Parathyroid adenoma (tissue), 2 donors: ENCODE measurements at regions not wholly inside any gene's neighbourhood (a gene's known extent, or its start where the extent isn't known, plus 50 kb on each side); places are given as distances from the start of the nearest gene placed in this dataset.
A peak's percentile ranks its signal among the peaks of the same experiment; 100 is the strongest.

Source experiments
- H2AFZ ChIP-seq: fragments of 300-600 bp; sonication (generic); one replicate; pipeline ENCODE4 v1.7.0; 2017; ENCODE audit warnings: antibody characterized with exemption, mild to moderate bottlenecking
- H3K27ac ChIP-seq: fragments of 300-600 bp; sonication (generic); one replicate; pipeline ENCODE4 v1.7.0; 2017
- H3K27me3 ChIP-seq: fragments of 300-600 bp; sonication (generic); one replicate; pipeline ENCODE4 v1.7.0; 2017; ENCODE audit warnings: low read length; ENCODE audit not compliant: control insufficient read depth, insufficient read depth
- H3K36me3 ChIP-seq: fragments of 300-600 bp; sonication (generic); one replicate; pipeline ENCODE4 v1.7.0; 2017; ENCODE audit warnings: low read length; ENCODE audit not compliant: control insufficient read depth, insufficient read depth
- H3K4me1 ChIP-seq: fragments of 300-600 bp; sonication (generic); one replicate; pipeline ENCODE4 v1.7.0; 2017; ENCODE audit warnings: control low read depth
- H3K4me2 ChIP-seq: fragments of 300-600 bp; sonication (generic); one replicate; pipeline ENCODE4 v1.7.0; 2017; ENCODE audit warnings: low read length
- H3K4me3 ChIP-seq: fragments of 300-600 bp; sonication (generic); one replicate; pipeline ENCODE4 v1.7.0; 2017; ENCODE audit warnings: low read depth, low read length
- H3K79me2 ChIP-seq: fragments of 300-600 bp; sonication (generic); one replicate; pipeline ENCODE4 v1.7.0; 2017; ENCODE audit warnings: control low read depth
- H3K9ac ChIP-seq: fragments of 300-600 bp; sonication (generic); one replicate; pipeline ENCODE4 v1.7.0; 2017; ENCODE audit warnings: mild to moderate bottlenecking
- H3K9me3 ChIP-seq: fragments of 300-600 bp; sonication (generic); one replicate; pipeline ENCODE4 v1.7.0; 2017; ENCODE audit warnings: low read length; ENCODE audit not compliant: control insufficient read depth
- TF ChIP-seq, protein P1 (sequence below): fragments of 300-600 bp; sonication (generic); IDR thresholded peaks from one replicate; pipeline ENCODE4 v1.7.0; 2017; ENCODE audit warnings: antibody characterized with exemption, mild to moderate bottlenecking
- donor health status: primary hyperparathyroidism.

DNA sequence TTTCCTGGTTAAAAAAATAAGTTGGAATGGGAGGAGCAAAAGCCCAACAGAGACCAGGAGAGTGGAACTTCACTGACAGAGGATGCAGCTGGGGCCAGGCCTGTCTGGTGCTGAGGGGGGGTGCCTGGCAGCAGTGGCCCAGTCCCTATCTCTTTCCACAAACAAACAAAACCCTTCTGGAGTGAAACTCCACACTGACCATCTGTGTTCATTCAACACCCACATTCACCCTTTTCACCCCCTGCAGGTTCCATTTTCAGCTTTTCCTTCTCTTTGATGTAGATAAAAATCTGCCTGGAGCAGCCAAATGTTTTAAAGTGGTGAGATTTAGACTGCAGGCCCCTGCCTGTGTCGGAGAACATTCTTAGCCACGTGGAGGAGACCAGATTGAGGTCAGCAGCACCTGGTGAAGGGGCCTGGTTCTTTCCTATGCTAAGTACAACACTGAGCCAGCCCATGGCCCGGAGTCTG, 161.4 kb upstream of the CDH11 start:
- peak overlapping the region; percentile 65 for H2AFZ ChIP-seq
- no peaks in the 10 kb centered on the region for H3K27me3 ChIP-seq
- TF ChIP-seq, protein P1, sequence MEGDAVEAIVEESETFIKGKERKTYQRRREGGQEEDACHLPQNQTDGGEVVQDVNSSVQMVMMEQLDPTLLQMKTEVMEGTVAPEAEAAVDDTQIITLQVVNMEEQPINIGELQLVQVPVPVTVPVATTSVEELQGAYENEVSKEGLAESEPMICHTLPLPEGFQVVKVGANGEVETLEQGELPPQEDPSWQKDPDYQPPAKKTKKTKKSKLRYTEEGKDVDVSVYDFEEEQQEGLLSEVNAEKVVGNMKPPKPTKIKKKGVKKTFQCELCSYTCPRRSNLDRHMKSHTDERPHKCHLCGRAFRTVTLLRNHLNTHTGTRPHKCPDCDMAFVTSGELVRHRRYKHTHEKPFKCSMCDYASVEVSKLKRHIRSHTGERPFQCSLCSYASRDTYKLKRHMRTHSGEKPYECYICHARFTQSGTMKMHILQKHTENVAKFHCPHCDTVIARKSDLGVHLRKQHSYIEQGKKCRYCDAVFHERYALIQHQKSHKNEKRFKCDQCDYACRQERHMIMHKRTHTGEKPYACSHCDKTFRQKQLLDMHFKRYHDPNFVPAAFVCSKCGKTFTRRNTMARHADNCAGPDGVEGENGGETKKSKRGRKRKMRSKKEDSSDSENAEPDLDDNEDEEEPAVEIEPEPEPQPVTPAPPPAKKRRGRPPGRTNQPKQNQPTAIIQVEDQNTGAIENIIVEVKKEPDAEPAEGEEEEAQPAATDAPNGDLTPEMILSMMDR = no peak
- no peaks in the 10 kb centered on the region for H3K36me3 ChIP-seq
- no peaks in the 10 kb centered on the region for H3K9me3 ChIP-seq
- H3K27ac ChIP-seq = no peak overlapping the region
- peaks cover 15% of the 10 kb centered on the region for H3K4me1 ChIP-seq
- no peak overlapping the region for H3K4me3 ChIP-seq
- no peaks in the 10 kb centered on the region for H3K79me2 ChIP-seq
- no peak overlapping the region for H3K4me2 ChIP-seq
- no peak overlapping the region for H3K9ac ChIP-seq

GRCh38 chr16:65281586-65281985, 159.7 kb upstream of the CDH11 start:
- H3K4me2 ChIP-seq = no peak overlapping the region
- no peaks in the 10 kb centered on the region for H3K36me3 ChIP-seq
- H3K4me1 ChIP-seq = peaks cover 15% of the 10 kb centered on the region
- H3K79me2 ChIP-seq = no peaks in the 10 kb centered on the region
- H2AFZ ChIP-seq = no peak overlapping the region
- H3K4me3 ChIP-seq = no peak overlapping the region
- no peak overlapping the region for H3K27ac ChIP-seq
- H3K9ac ChIP-seq = no peak overlapping the region
- TF ChIP-seq, protein P1 = no peak
- no peaks in the 10 kb centered on the region for H3K9me3 ChIP-seq
- H3K27me3 ChIP-seq = no peaks in the 10 kb centered on the region

GRCh38 chr16:65280845-65281512, 159.1 kb upstream of the CDH11 start:
- no peak overlapping the region for H3K4me3 ChIP-seq
- H3K9me3 ChIP-seq = no peaks in the 10 kb centered on the region
- H3K36me3 ChIP-seq = no peaks in the 10 kb centered on the region
- peaks cover 15% of the 10 kb centered on the region for H3K4me1 ChIP-seq
- H3K79me2 ChIP-seq = no peaks in the 10 kb centered on the region
- H3K9ac ChIP-seq = no peak overlapping the region
- no peaks in the 10 kb centered on the region for H3K27me3 ChIP-seq
- no peak overlapping the region for H3K27ac ChIP-seq
- TF ChIP-seq, protein P1 = no peak
- no peak overlapping the region for H3K4me2 ChIP-seq
- H2AFZ ChIP-seq = no peak overlapping the region

- H3K4me1 ChIP-seq = peaks cover 12% of the 10 kb centered on the region
- no peak overlapping the region for H2AFZ ChIP-seq
- H3K36me3 ChIP-seq = no peaks in the 10 kb centered on the region
- H3K27ac ChIP-seq = no peak overlapping the region
- no peaks in the 10 kb centered on the region for H3K79me2 ChIP-seq
- no peaks in the 10 kb centered on the region for H3K9me3 ChIP-seq
- TF ChIP-seq, protein P1 = no peak
- H3K27me3 ChIP-seq = no peaks in the 10 kb centered on the region
- H3K4me3 ChIP-seq = no peak overlapping the region
- H3K9ac ChIP-seq = no peak overlapping the region
- no peak overlapping the region for H3K4me2 ChIP-seq
Measured at GRCh38 chr16:65279576-65279975, 157.7 kb upstream of the CDH11 start.

DNA sequence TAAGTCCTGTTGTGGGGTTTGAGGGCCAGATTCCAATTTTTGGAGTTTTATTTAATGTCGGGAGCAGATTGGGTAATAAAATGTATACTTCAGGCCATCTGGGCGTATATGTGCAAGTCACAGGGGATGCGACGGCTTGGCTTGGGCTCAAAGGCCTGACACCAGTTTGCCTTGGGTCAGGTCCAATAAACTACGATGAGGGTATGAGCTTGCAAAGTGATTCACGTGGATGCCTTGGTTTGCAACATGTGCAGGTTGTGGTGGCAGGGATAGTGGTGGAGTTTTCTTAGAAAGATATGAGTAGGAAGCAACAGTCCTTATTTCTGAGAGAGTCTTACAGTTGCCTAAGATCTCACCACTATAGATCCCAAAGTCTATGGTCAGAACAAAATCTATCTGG, 157.0 kb upstream of the CDH11 start:
- H3K36me3 ChIP-seq = no peaks in the 10 kb centered on the region
- H3K27me3 ChIP-seq = no peaks in the 10 kb centered on the region
- no peak overlapping the region for H3K4me2 ChIP-seq
- H3K9me3 ChIP-seq = no peaks in the 10 kb centered on the region
- no peak overlapping the region for H3K9ac ChIP-seq
- H3K27ac ChIP-seq = no peak overlapping the region
- H3K4me1 ChIP-seq = peaks cover 8% of the 10 kb centered on the region
- H2AFZ ChIP-seq = no peak overlapping the region
- H3K4me3 ChIP-seq = no peak overlapping the region
- TF ChIP-seq, protein P1 = no peak
- H3K79me2 ChIP-seq = no peaks in the 10 kb centered on the region
